ENCODE measurements at regions not wholly inside any gene's neighbourhood (a gene's known extent, or its start where the extent isn't known, plus 50 kb on each side); places are given as distances from the start of the nearest gene placed in this dataset.
A peak's percentile ranks its signal among the peaks of the same experiment; 100 is the strongest.

- no peak overlapping the region for H3K4me3 ChIP-seq (replicated peaks in 1 of 2; ENCODE audit: low read depth in 2 of 2, low read length in 2 of 2)
- DNase-seq (ENCODE audit: low read depth in 2 of 2), result no peak
- no peak for TF ChIP-seq CTCF (IDR thresholded peaks at IDR 0.05; ENCODE audit: low read depth, low read length)
These were observed 1041.2 kb downstream of the DTWD2 start for GRCh38 chr5:117947121-117947520.

DNA sequence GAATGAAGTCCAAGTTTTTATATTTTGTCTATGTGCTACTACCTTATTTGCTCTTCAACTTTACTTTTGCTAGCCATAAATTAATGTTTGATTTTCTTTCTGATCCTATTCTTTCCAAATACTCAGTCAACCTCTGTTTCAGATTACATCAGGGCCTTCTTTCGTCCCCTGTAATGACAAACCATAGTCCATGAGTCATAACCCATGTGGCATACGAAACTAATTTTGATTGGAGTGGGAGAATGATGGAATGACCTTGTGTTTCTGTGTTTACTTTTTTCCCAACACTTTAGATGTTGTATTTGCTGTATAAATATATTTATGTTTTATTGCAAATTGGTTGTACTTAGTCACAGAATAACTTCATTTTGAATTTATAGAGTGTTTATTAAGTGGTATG lies 1043.1 kb downstream of the DTWD2 start:
- peak in 1 of 2 donors; percentile 5 for DNase-seq (ENCODE audit: low read depth in 2 of 2)
- TF ChIP-seq CTCF (IDR thresholded peaks at IDR 0.05; ENCODE audit: low read depth, low read length), result no peak
- no peak overlapping the region for H3K4me3 ChIP-seq (replicated peaks in 1 of 2; ENCODE audit: low read depth in 2 of 2, low read length in 2 of 2)

DNA sequence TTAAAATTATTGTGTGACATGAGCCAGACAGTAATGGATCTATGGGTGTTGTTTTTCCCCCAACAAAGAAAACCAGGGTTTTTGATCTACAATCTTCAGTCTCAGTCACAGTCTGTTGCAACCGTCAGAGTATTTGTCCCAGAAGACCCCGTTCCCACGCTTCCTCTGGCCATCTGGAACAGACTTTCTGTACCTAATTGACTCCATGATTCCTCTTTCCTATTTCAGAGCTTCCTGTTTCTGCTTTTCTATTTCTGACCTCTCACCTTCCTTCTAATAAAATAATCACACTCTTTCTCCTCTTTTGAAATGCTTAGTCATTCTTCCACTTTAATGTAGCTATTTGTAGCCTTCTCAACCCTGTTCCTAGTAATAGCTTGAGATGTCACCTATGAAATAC lies 1044.8 kb downstream of the DTWD2 start:
- DNase-seq (ENCODE audit: low read depth in 2 of 2), result peak in 1 of 2 donors; percentile 2
- no peak for TF ChIP-seq CTCF (IDR thresholded peaks at IDR 0.05; ENCODE audit: low read depth, low read length)
- no peak overlapping the region for H3K4me3 ChIP-seq (replicated peaks in 1 of 2; ENCODE audit: low read depth in 2 of 2, low read length in 2 of 2)

DNA sequence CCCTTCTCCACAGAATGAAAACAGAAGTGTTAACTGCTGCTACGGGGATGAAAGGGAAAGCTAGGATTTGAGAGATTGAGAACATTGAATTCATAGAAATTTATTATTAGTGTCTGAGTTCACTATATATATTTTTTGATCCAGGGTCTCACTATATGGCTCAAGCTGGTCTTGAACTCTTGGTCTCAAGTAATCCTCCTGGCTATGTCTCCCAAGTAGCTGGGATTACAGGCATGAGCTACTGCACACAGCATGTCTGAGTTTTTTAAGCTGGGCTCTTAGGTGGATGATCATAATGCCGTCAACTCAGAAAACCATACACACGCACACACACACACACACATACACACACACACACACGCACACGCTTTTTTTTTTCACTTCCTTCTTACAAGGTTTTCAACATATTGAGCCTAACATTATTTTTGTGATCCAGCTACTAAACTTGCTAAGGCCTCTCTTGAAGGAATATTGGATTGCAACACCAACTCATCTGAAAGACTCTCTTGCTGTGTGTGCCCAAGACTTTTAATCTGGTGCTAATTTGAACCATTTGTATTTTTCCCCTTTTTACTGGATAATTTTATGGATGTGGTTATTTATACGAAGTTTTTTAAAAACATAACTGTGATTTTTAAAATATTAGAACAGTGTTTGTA lies 1045.4 kb downstream of the DTWD2 start:
- TF ChIP-seq CTCF (IDR thresholded peaks at IDR 0.05; ENCODE audit: low read depth, low read length), result no peak
- DNase-seq (ENCODE audit: low read depth in 2 of 2), result no peak
- no peak overlapping the region for H3K4me3 ChIP-seq (replicated peaks in 1 of 2; ENCODE audit: low read depth in 2 of 2, low read length in 2 of 2)

DNA sequence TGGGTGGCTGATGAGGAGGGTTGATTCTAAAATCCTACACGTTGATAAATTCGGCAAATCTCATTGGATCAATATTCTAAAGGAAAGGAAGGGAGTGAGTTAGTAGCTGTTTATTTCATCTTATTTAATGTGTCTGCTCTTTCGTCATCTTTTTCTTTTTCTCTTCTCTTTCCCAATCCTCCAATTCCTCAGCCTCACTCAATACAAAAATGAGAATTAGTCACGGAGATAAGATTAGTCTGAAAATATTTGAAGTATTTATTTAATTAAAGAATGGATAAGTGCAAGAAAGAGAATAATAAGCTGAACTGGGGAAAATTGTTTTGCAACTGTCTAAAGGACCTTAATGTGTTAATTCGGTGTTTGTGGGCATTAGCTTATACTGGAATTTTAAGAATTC lies 1095.1 kb downstream of the DTWD2 start:
- TF ChIP-seq CTCF (IDR thresholded peaks at IDR 0.05; ENCODE audit: low read depth, low read length), result no peak
- no peak overlapping the region for H3K4me3 ChIP-seq (replicated peaks in 1 of 2; ENCODE audit: low read depth in 2 of 2, low read length in 2 of 2)
- DNase-seq (ENCODE audit: low read depth in 2 of 2), result peak; percentile 5 to 66

DNA sequence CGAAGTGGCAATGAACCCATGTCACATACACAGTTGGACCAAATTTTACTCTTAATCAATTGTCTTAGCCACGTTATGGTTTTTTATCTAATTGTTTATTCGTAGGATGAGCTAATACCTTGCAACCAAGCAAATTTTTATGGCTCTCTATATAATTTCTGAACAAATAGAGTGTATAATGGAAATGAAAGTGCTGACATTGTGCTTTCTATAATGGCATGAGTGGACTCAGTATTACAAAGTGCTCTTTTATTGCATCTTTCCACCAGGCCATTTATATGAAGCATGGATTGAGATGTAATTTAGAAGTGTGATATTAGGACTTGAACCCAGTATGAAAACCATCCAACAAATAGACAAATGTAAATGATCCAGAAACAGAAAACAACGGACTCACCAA lies 1096.0 kb downstream of the DTWD2 start:
- no peak for TF ChIP-seq CTCF (IDR thresholded peaks at IDR 0.05; ENCODE audit: low read depth, low read length)
- no peak for DNase-seq (ENCODE audit: low read depth in 2 of 2)
- no peak overlapping the region for H3K4me3 ChIP-seq (replicated peaks in 1 of 2; ENCODE audit: low read depth in 2 of 2, low read length in 2 of 2)

- no peak for TF ChIP-seq CTCF (IDR thresholded peaks at IDR 0.05; ENCODE audit: low read depth, low read length)
- DNase-seq (ENCODE audit: low read depth in 2 of 2), result peak; percentile 64 to 68
- H3K4me3 ChIP-seq (replicated peaks in 1 of 2; ENCODE audit: low read depth in 2 of 2, low read length in 2 of 2), result no peak overlapping the region
These were observed 1098.8 kb downstream of the DTWD2 start for GRCh38 chr5:117889596-117889995.
